SKM-1 (cell line): ENCODE measurements at regions not wholly inside any gene's neighbourhood (a gene's known extent, or its start where the extent isn't known, plus 50 kb on each side); places are given as distances from the start of the nearest gene placed in this dataset.
"Not testable (repeated sequence)": the region's sequence is repeated elsewhere in the genome, so short reads cannot be mapped to it uniquely, and the experiment has no call there.

Experiments
- DNase-seq: peaks from one replicate; lab custom pipeline; 2025; ENCODE audit not compliant: unreplicated experiment; lab: John Stamatoyannopoulos, UW

DNA sequence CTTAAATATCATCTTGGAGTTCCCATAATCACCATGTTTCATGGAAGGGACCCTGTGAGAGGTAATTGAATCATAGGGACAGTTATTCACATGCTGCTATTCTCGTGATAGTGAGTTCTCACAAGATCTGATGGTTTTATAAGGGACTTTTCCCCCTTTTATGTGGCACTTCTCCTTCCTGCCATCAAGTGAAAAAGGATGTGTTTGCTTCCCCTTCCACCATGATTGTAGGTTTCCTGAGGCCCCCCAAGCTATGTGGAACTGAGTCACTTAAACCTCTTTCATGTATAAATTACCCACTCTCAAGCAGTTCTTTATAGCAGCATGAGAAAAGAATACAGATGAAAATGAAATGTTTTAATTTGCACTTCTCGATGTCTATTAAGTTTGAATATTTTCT, 112.0 kb downstream of the ZNF648 start:
- no peak for DNase-seq

DNA sequence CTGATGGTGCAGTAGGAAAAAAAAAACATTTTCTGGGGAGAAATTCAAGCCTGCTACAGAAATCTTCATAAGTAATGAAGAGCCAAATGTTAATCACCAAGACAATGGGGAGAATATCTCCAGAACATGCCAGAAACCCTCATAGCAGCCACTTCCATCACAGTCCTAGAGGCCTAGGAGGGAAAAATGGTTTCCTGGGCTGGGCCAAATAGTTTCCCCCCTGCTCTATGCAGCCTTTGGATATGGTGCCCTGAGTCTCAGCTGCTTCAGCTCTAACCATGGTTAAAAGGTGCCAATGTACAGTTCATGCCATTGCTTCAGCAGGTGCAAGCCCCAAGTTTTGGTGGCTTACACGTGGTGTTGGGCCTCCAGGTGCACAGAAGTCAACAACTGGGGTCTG, 113.1 kb downstream of the ZNF648 start:
- no peak for DNase-seq

DNA sequence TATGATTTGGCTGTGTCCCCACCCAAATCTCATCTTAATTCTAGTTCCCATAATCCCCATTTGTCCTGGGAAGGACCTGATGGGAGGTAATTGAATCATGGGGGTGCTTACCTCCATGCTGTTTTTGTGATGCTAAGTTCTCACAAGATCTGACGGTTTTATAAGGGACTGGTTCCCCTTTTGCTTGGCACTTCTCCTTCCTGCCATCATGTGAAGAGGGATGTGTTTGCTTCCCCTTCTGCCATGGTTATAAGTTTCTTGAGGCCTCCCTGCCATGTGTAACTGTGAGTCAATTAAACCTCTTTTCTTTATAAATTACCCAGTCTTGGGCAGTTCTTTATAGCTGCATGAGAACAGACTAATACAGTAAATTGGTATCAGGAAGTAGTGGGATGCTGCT, 114.1 kb downstream of the ZNF648 start:
- DNase-seq, result peak; percentile 35

DNA sequence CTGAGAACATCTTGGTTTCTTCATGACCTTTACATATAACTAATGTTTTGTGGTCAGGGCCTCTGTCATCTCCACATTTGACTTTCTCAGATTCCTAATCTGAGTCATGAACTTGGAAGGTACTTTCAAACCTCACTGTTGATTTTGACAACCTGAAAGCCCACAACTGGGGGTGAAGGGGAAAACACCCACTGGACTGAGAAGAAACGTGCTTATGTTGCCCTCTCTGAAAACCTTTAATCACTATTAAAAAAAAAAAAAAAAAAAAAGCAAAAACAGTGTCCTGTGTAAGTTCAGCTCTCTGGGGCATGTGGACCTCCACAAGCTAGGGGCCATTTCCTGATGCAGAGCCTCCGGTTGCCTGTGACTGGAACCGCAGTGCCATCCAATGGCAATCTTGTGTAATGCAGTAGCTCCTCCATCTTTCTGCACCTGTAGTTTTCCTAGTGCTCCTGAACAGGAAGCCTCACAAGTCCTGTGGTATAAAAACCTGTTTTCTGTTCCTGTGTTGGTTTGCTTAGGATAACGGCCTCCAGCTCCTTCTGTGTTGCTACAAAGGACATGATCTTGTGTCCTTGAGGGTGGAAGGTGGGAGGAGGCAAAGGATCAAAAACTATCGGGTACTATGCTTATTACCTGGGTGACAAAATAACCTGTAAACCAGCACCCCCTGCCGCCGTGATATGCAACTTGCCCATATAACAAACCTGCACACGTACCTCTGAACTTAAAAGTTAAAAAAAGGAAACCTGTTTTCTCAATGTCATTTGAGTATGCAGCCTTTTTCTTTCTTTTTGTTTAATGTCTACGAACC, 124.5 kb downstream of the ZNF648 start:
- DNase-seq, result peak; percentile 76

DNA sequence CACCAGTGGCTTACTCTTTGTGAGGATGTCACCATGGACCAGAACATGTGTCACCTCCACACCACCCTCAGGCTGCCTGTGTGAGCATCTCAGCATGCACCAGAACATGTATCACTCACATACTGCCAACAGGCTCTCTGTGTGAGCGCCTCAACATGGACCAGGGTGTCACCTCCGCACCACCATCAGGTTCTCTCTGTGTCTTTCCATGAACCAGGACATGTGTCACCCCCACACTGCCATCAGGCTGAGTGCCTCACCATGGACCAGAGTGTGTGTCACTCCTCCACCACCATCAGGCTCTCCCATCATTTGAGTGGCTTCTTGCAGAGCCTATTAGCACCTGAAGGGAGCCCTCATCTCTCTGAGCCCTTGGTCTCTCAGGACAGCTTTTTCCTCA, 125.2 kb downstream of the ZNF648 start:
- no peak for DNase-seq

DNA sequence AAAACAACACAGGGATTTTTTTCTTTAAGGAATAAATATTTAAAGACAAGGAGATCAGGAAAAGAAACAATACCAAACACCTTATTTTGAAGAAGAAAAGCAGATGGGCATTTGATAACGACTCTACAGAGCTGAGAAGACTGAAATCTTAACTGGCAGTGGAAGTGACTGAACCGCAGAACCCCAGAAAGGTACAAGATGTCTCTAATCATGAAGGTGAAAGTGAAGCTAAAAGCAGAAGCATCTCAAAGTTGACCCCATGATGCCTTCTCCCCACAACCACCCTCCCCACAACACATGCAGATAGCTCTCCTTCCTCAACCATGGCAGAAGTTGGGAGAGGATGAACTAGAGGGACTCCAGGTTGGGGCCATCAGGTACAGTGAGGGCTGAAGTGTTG, 129.6 kb downstream of the ZNF648 start:
- no peak for DNase-seq

DNA sequence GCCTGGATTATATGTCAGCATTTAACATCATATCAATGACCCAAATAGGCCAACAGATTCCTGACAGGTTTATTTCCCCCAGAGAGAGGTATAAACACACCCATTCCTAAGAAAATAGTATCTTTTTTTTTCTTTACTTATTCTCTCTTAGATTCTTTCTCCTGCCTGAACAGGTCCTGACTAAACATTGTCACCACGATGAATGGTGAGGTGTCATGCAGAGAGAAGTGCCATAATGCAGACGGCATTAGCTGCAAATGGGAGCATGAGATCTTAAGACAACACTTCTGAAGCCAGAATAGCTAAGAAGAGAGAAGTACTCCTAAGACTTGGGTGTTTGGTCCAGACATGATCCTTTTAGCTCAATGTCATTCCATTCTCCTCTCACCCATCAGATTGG, 131.3 kb downstream of the ZNF648 start:
- DNase-seq, result no peak

DNA sequence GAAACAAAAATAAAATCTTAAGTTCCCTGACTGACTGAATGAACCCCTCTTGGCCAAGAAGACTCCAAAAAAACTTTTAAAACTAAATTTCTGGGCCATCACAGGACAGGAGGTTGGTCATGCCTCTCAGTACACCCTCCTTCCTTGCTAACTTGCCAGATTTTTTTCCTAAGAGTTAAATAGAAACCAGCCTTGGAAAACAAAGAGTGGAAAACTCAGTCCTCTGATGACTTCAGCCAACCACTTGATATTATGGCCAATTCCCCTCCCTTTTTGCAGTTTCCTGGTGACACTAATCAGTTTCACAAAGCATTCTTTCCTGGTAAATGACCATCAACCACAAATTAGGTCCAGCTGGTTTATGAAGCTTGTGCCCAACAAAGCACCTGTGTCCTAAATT, 134.8 kb downstream of the ZNF648 start:
- DNase-seq, result no peak

DNA sequence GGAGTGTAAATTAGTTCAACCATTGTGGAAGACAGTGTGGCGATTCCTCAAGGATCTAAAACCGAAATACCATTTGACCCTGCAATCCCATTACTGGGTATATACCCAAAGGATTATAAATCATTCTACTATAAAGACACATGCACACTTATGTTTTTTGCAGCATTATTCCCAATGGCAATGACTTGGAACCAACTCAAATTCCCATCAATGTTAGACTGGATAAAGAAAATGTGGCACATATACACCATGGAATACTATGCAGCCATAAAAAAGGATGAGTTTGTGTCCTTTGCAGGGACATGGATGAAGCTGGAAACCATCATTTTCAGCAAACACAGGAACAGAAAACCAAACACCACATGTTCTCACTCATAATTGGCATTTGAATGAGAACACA, 137.5 kb downstream of the ZNF648 start:
- DNase-seq, result not testable (repeated sequence)

DNA sequence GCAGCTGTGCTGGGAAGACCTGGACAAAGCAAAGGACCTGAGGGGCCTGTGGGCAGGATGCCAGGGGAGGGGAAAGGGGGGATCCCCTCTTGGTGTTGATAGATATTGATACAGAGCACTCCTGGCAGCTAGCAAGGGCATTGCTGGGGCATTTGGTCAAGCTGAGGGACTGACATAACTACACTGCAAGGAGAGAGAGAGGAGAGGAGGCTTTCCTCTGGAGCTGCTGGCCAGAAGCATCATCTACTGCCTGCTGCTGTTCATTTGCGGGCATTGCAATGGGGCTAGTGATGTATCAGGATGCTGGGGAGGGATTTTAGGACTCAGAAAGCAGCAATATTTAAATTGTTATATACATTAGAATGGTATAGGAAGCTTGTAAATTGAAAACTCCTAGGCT, 142.0 kb downstream of the ZNF648 start:
- no peak for DNase-seq

DNA sequence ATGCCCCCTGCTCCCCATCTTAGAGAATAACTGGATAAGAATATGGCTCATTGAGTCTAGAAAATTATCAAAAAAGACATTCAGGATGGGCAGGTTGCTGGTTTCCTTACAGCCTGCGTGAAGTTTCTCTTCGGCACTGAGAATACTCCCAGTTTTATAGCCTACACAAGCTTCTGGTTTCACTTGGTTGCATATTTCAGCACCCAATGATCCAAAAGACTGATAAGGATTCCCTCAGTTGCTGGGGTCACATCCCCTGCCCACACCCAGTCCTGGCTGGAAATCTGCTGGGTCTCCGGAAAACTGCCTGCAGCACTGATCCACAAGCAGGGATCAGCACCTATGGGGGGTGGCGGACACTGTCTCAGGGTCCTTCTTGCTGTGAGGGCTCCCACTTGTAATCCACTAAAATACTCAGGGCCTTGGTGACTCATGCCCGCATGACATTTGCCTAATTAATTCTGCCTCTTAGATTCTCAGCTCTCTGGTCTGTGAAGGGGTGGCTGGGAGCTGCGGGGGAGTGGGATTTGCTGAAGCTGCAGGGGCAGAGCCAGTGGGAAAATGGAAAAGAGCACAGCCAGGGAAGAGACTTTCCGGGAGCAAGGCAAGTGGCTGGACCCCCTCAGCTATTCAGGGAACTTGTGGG, 142.5 kb downstream of the ZNF648 start:
- DNase-seq, result no peak

DNA sequence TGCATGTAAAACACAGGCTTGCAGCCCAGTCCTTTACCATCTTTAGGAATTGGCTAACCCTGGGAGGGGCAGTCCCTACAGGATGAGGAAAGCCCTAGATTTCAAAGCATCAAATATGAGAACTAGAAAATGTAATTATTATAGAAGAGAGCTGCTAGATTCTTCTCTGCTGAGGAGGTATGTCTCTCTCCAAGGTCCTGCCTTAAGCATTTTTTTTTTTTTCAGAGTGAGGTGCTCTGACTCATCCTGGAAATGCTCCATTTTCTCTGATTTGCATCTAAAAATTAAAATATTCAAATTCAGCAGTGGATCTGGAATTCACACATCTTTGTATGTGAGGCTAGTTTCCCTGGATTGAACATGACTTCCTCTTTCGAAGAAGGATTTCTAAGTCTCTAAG, 149.8 kb downstream of the ZNF648 start:
- DNase-seq, result no peak

DNA sequence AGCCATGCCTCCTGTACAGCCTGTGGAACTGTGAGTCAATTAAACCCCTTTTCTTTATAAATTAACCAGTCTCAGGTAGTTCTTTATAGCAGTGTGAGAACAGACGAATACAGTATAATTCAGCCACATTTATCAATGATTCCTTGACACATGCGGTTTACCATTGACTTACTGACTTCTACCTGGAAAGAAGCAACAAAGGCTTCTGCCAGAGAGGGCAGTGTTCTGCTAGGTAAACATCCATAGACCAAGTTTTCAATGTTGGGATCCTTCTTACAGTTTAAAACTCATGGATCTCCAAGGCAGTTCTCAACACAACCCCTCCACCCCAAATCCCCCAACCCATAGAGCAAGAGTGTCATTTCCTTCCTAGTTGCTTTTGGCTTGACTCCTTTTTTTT, 150.6 kb downstream of the ZNF648 start:
- no peak for DNase-seq

DNA sequence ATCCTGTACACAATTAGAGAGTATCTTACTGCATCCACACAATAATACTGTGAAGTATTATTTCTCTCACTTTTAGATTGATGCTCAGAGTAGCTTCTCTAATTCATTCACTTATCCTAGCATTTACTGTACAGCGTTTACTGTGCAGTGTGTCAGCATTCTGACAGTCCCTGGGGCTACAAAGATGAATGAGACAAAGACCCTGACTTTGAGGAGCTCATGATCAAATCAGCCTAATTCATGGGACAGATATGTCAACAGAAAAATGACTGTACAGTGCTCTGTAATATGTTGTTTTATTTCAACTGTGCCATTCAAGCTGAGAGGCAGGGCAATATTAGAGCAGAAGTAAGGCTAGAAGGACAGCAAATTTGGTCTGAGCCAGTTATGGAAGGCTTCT, 152.5 kb downstream of the ZNF648 start:
- DNase-seq, result no peak

DNA sequence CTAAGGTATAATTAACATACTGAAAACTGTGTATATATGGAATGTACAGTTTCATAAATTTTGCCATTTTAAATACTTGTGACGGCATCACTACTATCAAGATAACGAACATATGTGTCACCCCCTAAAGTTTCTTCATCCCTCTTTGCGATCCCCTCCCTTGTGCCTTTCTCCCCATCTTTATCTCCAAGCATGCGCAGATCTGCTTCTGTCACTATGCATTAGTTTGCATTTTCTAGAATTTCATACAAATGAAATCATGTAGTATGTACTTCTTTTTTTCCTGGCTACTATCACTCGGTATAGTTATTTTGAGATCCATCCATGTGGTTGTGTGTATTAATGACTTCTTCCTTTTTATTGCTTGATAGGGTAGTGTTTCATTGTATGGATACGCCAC, 154.9 kb downstream of the ZNF648 start:
- no peak for DNase-seq

DNA sequence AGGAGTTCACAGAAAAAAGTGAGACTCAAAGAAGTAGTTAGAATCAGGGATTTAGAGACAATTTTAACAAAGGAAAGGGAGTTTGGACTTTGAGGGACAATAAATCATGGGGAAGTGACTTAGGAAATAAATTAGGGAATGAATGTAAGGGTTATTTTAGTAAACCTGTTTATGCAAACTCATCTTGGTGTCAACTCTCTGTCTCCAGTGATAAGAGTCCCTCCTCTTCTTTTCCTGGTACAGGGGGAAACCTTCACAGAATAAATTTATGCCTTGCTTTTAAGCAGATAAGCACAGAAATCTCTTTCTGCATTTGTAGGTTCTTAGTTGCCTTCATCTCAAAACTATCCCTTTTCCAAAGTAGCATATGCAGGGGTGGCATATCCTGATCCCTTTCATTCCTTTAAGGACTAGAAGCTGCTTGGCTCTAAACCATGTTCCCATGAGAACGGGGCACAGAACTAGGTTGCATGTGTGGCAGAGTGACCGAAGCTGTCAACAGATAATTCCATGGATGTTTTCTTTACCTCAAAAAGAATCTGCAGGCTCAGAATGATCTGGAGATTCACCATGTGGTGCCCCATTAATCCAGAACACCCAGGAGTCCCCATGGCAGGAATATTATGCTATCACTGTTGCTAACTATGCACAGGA, 155.4 kb downstream of the ZNF648 start:
- DNase-seq, result no peak

DNA sequence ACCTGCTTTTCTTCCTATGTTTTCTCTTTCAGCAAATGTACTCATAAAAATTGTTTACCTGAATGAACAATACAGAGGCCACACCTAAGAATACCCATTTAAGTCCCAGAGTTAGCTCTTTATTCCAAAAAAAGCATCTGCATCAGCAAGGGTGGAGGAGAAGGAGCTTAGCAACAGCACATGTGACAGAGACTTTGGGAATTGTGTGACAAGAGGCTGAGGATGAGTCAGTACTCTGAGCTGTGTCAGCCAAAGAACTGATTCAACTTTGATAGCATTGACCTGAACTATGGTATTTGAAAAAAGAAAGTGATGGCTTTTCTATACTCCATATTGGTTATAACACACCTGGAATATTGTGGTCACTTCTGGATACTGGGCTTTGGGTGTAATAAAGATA, 162.7 kb downstream of the ZNF648 start:
- DNase-seq, result no peak

DNA sequence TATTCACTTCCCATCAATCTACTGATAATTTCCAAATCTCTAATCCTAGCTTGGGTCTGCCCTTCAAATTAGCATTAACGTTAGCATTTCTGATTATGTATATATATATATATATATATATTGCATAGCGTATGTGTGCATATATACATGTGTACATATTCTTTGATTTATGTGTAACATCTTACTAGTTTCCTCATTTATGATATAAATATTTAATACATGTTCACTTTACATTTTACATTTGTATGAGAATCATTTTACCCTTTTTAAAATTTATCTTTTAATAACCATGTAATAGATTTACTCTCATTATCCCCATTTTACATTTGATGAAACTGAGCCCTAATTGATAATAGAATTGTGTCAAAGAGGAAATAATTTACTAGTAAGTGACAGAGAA, 164.7 kb downstream of the ZNF648 start:
- DNase-seq, result no peak

DNA sequence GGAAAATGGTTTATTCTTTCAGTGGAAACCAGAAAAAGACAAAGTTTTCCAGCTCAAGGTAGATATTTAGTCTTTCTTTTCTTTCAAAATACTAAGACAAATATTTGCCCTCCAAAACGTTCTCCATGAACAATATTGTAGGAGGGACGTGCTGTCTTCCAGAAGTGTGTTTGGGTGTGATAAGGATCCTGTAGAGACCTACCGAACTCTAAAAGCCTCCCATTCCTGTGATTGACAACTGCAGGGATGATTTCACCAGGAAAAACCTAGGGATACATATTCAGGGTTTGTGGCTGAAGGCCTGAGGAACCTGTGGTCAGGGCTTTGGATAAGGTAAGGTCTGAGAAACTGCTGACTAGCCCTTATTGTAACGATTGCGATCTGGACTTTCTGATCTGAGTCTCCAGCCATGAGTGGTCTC, 167.1 kb downstream of the ZNF648 start:
- DNase-seq, result no peak

DNA sequence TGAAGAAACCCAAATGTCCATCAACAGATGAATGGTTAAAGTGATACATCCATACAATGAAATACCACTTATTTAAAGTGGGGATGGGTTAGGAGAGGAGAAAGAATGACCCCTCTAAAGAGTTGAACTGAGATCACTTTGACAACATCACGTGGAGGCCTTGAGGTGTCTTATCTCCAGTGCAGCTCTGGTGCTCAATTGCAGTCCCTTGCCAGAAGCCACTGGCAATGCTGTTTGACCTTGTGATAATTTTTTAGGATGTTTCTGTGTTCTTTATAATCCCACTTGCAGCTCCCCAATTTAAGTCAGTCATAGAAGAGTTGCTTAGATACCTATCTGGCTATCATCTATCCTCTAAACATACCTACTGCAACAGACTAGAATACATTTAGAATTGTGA, 167.6 kb downstream of the ZNF648 start:
- DNase-seq, result no peak

DNA sequence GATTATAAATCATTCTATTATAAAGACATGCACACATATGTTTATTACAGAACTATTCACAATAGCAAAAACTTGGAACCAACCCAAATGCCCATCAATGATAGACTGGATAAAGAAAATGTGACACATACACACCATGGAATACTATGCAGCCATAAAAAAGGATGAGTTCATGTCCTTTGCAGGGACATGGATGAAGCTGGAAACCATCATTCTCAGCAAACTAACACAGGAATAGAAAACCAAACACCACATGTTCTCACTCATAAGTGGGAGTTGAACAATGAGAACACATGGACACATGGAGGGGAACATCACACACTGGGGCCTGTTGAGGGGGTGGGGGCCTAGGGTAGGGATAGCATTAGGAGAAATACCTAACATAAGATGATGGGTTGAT, 168.4 kb downstream of the ZNF648 start:
- DNase-seq, result not testable (repeated sequence)

DNA sequence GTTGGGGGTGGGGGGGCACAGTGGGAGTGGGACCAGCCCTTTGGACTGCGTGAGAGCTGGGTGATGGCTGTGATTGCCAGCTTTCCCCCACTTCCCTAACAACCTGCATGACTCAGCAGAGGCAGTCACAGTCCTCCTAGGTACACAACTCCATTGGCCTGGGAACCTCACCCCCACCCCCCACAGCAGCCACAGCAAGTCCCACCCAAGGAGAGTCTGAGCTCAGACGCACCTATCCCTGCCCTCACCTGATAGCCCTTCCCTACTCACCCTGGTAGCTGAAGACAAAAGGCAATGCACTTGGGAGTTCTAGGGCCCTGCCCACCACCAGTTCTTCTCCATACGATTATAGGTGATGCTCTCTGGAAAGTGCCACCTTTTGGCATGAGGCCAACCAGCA, 188.9 kb downstream of the ZNF648 start:
- DNase-seq, result no peak
